ENCODE measurements at regions not wholly inside any gene's neighbourhood (a gene's known extent, or its start where the extent isn't known, plus 50 kb on each side); places are given as distances from the start of the nearest gene placed in this dataset.

- no peak for TF ChIP-seq CTCF (IDR thresholded peaks at IDR 0.05)
- no peak for TF ChIP-seq EZH2phosphoT487 (IDR thresholded peaks at IDR 0.05)
- TF ChIP-seq EZH2 (IDR thresholded peaks at IDR 0.05), result no peak
Observed at GRCh38 chr6:139713900-139714506, 339.6 kb upstream of the CITED2 start.
